Astrocyte (in vitro differentiated cells and primary cell): ENCODE measurements at regions not wholly inside any gene's neighbourhood (a gene's known extent, or its start where the extent isn't known, plus 50 kb on each side); places are given as distances from the start of the nearest gene placed in this dataset.

Source experiments
- DNase-seq: peaks from one replicate; pipeline ENCODE4 v3.0.0-alpha.2; 2010; ENCODE audit warnings: low read depth
- FAIRE-seq: peaks from 2 replicates; lab custom pipeline; 2011; peaks lifted over from hg19 to GRCh38; lab: Jason Lieb, UNC
- H2AFZ ChIP-seq: 2 replicates; pipeline ENCODE4 v1.6.0; 2012; ENCODE audit warnings: low read depth, low read length, inconsistent platforms
- H3K27ac ChIP-seq: 2 replicates; pipeline ENCODE4 v1.5.1; 2011; ENCODE audit warnings: low read depth, low read length, inconsistent platforms
- H3K27me3 ChIP-seq: 2 replicates; pipeline ENCODE4 v1.6.0; 2011; ENCODE audit warnings: low read length, inconsistent platforms; ENCODE audit not compliant: insufficient read depth
- H3K36me3 ChIP-seq: 2 replicates; pipeline ENCODE4 v1.5.1; 2011; ENCODE audit warnings: low read length, inconsistent platforms; ENCODE audit not compliant: insufficient read depth
- H3K4me1 ChIP-seq: 2 replicates; pipeline ENCODE4 v1.5.1; 2011; ENCODE audit warnings: low read length, inconsistent platforms; ENCODE audit not compliant: insufficient read depth
- H3K4me2 ChIP-seq: 2 replicates; pipeline ENCODE4 v1.6.0; 2012; ENCODE audit warnings: low read length, inconsistent platforms
- H3K4me3 ChIP-seq: 2 replicates; pipeline ENCODE4 v1.5.1; 2011; ENCODE audit warnings: low read depth, mild to moderate bottlenecking, low read length, inconsistent platforms; ENCODE audit not compliant: insufficient read depth
- H3K79me2 ChIP-seq: 2 replicates; pipeline ENCODE4 v1.6.0; 2012; ENCODE audit warnings: mild to moderate bottlenecking, low read length, inconsistent platforms; ENCODE audit not compliant: insufficient read depth
- H3K9ac ChIP-seq: 2 replicates; pipeline ENCODE4 v1.6.0; 2012; ENCODE audit warnings: mild to moderate bottlenecking, low read length, inconsistent platforms
- H3K9me3 ChIP-seq: 2 replicates; pipeline ENCODE4 v1.5.1; 2012; ENCODE audit warnings: low read depth, mild to moderate bottlenecking, low read length, inconsistent platforms; ENCODE audit not compliant: insufficient read depth
- H4K20me1 ChIP-seq: 2 replicates; pipeline ENCODE4 v1.6.0; 2012; ENCODE audit warnings: low read length, inconsistent platforms; ENCODE audit not compliant: insufficient read depth
- H3K27ac Mint-ChIP-seq: one replicate; pipeline ENCODE4 v1.8.0; 2021; ENCODE audit warnings: mild to moderate bottlenecking, mixed read lengths; ENCODE audit not compliant: unreplicated experiment
- H3K27me3 Mint-ChIP-seq: one replicate; pipeline ENCODE4 v1.8.0; 2021; ENCODE audit warnings: low read depth, mixed read lengths; ENCODE audit not compliant: unreplicated experiment
- H3K36me3 Mint-ChIP-seq: one replicate; pipeline ENCODE4 v1.8.0; 2021; ENCODE audit warnings: low read depth, mixed read lengths; ENCODE audit not compliant: unreplicated experiment
- H3K4me1 Mint-ChIP-seq: one replicate; pipeline ENCODE4 v1.8.0; 2021; ENCODE audit warnings: low read depth, mixed read lengths; ENCODE audit not compliant: unreplicated experiment
- H3K4me3 Mint-ChIP-seq: one replicate; pipeline ENCODE4 v1.8.0; 2021; ENCODE audit warnings: mild to moderate bottlenecking, moderate library complexity, mixed read lengths; ENCODE audit not compliant: unreplicated experiment
- H3K9me3 Mint-ChIP-seq: one replicate; pipeline ENCODE4 v1.8.0; 2021; ENCODE audit warnings: mild to moderate bottlenecking, mixed read lengths; ENCODE audit not compliant: unreplicated experiment
- EZH2 ChIP-seq: IDR thresholded peaks from 2 replicates; pipeline ENCODE4 v1.6.1; 2012; ENCODE audit warnings: mild to moderate bottlenecking, low read length, inconsistent platforms; ENCODE audit not compliant: insufficient read depth
- TF ChIP-seq, protein P1 (sequence below): IDR thresholded peaks from 2 replicates; pipeline ENCODE4 v1.5.1; 2011; ENCODE audit warnings: low read depth, mild to moderate bottlenecking, inconsistent platforms, low read length, moderate library complexity; ENCODE audit not compliant: insufficient read depth

DNA sequence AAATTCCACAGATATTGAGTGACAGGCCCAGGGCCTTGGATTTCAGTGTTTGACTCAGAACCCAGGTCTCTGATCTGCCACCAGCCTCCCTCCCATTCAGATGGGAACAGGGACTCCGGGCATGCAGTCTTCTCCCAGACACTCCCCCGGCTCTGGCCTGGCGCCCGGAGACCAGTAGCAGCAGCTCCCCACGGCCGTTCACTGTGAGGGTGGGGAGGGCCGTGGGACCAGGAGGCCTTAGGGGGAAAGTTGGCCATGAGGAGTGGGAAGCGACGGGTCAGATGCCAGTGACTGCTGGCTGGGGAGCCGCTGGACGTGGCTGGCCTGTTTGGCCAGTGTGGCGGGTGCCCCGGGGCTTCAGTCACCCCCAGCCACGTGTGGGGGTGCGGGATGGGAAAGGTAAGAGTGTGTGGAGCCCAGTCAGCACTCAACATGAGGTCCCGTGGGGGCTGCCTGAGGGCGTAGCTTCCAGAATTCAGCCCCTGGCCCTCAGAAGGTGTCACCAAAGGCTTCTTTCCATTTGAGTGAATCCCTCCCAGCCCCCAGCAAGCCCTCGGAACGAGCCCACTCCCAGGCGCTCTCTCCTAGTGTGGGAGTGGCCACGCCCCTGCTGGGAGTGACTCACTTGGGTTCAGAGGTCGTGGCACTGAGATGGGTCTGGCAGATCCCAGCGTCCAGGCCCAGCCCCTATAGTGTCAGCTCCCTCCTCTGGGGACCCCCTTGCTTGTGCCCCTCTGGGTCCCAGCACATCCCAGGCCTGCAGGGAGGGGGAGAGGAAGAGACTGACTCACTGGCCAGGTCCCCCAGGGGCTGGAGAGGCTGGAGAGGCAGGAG, 309.4 kb downstream of the SEC14L1 start:
- no peaks in the 10 kb centered on the region for H3K36me3 ChIP-seq
- DNase-seq: peak; percentile 35
- peaks cover 91% of the 10 kb centered on the region for H3K79me2 ChIP-seq
- Mint-ChIP-seq H3K4me3 (peak overlapping the region; percentile 96), H3K4me1 (peaks cover 47% of the 10 kb centered on the region), H3K36me3 (peaks cover 7% of the 10 kb centered on the region), H3K27ac (peak overlapping the region; percentile 58), H3K27me3 (no peaks in the 10 kb centered on the region), H3K9me3 (no peaks in the 10 kb centered on the region)
- H2AFZ ChIP-seq: no peak overlapping the region
- peaks cover 99% of the 10 kb centered on the region for H4K20me1 ChIP-seq
- peak overlapping the region; percentile 94 for H3K4me2 ChIP-seq
- FAIRE-seq: no peak
- peaks cover 82% of the 10 kb centered on the region for H3K4me1 ChIP-seq
- no peaks in the 10 kb centered on the region for H3K27me3 ChIP-seq
- peak overlapping the region; percentile 94 for H3K27ac ChIP-seq
- TF ChIP-seq EZH2: no peak
- TF ChIP-seq, protein P1, sequence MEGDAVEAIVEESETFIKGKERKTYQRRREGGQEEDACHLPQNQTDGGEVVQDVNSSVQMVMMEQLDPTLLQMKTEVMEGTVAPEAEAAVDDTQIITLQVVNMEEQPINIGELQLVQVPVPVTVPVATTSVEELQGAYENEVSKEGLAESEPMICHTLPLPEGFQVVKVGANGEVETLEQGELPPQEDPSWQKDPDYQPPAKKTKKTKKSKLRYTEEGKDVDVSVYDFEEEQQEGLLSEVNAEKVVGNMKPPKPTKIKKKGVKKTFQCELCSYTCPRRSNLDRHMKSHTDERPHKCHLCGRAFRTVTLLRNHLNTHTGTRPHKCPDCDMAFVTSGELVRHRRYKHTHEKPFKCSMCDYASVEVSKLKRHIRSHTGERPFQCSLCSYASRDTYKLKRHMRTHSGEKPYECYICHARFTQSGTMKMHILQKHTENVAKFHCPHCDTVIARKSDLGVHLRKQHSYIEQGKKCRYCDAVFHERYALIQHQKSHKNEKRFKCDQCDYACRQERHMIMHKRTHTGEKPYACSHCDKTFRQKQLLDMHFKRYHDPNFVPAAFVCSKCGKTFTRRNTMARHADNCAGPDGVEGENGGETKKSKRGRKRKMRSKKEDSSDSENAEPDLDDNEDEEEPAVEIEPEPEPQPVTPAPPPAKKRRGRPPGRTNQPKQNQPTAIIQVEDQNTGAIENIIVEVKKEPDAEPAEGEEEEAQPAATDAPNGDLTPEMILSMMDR: no peak
- H3K9ac ChIP-seq: peak overlapping the region; percentile 91
- no peaks in the 10 kb centered on the region for H3K9me3 ChIP-seq
- peak overlapping the region; percentile 63 for H3K4me3 ChIP-seq

DNA sequence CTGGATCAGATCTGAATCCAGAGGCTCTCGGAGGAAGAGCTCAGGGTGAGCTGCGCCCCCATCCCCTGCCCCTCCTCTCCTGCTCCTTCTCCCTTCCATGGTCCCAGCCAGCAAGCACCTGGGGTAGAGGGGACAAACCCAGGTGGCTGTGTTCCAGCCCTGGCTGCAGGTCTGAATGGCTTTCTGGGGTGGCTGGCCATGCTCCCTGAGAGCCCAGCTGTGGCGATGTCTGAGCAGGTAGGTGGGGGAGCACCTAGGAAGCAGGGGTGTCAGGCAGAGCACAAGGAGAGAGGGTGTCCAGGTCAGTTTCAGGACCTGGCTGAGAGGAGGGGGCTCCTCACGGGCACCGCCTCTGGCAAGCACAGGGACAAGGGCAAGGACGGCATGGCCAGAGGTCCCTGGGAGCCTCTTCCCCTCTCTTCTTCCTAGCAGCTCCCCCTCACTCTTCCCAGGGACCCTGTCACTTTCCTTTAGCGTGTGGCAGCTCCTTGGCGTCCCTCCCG, 310.0 kb downstream of the SEC14L1 start:
- peak overlapping the region; percentile 96 for H3K4me3 Mint-ChIP-seq
- no peaks in the 10 kb centered on the region for H3K27me3 Mint-ChIP-seq
- Histone ChIP-seq H3K27me3 (no peaks in the 10 kb centered on the region), H3K36me3 (no peaks in the 10 kb centered on the region), H3K4me3 (peak overlapping the region; percentile 63), H4K20me1 (peaks cover 99% of the 10 kb centered on the region), H3K27ac (peak overlapping the region; percentile 94), H3K4me2 (peak overlapping the region; percentile 94), H3K9ac (peak overlapping the region; percentile 91), H2AFZ (no peak overlapping the region), H3K79me2 (peaks cover 91% of the 10 kb centered on the region), H3K9me3 (no peaks in the 10 kb centered on the region), H3K4me1 (peaks cover 82% of the 10 kb centered on the region)
- no peaks in the 10 kb centered on the region for H3K9me3 Mint-ChIP-seq
- DNase-seq: no peak
- H3K4me1 Mint-ChIP-seq: peaks cover 47% of the 10 kb centered on the region
- FAIRE-seq: no peak
- peaks cover 8% of the 10 kb centered on the region for H3K36me3 Mint-ChIP-seq
- H3K27ac Mint-ChIP-seq: peak overlapping the region; percentile 93
- no peak for TF ChIP-seq EZH2
- TF ChIP-seq, protein P1: no peak
